MM.1S (cell line): ENCODE measurements at regions not wholly inside any gene's neighbourhood (a gene's known extent, or its start where the extent isn't known, plus 50 kb on each side); places are given as distances from the start of the nearest gene placed in this dataset.

ENCODE experiments used
- EZH2 ChIP-seq: fragments of 300-600 bp; sonication (generic); optimal IDR thresholded peaks from 2 replicates; pipeline ENCODE3; 2017; ENCODE audit warnings: low read depth, mild to moderate bottlenecking, antibody characterized with exemption, low read length, mixed read lengths
- TF ChIP-seq, protein P1 (sequence below): fragments of 300-600 bp; sonication (generic); IDR thresholded peaks from 2 replicates; pipeline ENCODE4 v1.5.1; 2016; ENCODE audit warnings: antibody characterized with exemption, low read length, mixed read lengths

DNA sequence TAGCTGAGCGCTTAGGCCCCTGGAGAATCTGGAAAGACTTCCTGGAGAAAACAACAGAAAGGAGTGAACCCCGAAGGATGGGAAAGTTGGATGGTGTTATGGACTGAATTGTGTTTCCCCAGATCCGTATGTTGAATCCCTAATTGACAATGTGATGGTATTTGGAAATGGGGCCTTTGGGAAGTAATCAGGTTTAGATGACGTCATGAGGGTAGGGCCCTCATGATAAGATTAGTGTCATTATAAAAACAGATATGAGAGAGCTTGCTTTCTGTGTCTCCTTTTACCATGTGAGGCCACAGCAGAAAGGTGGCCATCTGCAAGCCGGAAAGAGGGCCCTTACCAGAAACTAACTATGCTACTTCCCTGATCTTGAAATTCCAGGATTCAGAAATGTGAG, 159.5 kb downstream of the QDPR start:
- TF ChIP-seq, protein P1, sequence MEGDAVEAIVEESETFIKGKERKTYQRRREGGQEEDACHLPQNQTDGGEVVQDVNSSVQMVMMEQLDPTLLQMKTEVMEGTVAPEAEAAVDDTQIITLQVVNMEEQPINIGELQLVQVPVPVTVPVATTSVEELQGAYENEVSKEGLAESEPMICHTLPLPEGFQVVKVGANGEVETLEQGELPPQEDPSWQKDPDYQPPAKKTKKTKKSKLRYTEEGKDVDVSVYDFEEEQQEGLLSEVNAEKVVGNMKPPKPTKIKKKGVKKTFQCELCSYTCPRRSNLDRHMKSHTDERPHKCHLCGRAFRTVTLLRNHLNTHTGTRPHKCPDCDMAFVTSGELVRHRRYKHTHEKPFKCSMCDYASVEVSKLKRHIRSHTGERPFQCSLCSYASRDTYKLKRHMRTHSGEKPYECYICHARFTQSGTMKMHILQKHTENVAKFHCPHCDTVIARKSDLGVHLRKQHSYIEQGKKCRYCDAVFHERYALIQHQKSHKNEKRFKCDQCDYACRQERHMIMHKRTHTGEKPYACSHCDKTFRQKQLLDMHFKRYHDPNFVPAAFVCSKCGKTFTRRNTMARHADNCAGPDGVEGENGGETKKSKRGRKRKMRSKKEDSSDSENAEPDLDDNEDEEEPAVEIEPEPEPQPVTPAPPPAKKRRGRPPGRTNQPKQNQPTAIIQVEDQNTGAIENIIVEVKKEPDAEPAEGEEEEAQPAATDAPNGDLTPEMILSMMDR = no peak
- no peak for TF ChIP-seq EZH2
